ENCODE measurements at regions not wholly inside any gene's neighbourhood (a gene's known extent, or its start where the extent isn't known, plus 50 kb on each side); places are given as distances from the start of the nearest gene placed in this dataset.

DNA sequence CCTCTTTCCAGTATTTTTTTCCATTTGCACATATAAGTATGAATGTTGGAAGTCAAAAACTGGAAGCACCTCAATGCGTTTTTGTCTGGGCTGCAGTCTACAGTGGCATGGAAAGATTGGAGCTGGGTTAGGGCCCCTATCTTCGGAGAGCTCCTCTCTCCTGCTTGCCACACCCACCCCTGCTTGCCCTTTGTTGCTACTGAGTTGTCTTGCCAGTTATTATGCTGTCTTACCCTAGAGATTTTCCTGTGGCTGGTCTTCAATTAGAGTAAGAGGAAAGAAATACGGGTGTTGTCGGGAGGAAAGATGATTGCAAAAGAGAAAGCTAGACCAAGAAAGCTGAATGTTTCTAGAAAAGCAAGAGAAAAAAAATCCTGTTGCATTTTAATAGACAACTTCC is 228.9 kb upstream of the CELF2 start:
- H3K4me1 Mint-ChIP-seq, result peaks cover 4% of the 10 kb centered on the region
- peaks cover 2% of the 10 kb centered on the region for H3K36me3 Mint-ChIP-seq (ENCODE audit: low read depth)
- ATAC-seq, result no peak
- no peak for DNase-seq
- peaks cover 21% of the 10 kb centered on the region for H3K27me3 Mint-ChIP-seq
- no peaks in the 10 kb centered on the region for H3K9me3 ChIP-seq (ENCODE audit: control insufficient read depth, low read length, poor library complexity, severe bottlenecking)
- H3K4me3 Mint-ChIP-seq, result no peak overlapping the region
- no peak overlapping the region for H3K27ac Mint-ChIP-seq

DNA sequence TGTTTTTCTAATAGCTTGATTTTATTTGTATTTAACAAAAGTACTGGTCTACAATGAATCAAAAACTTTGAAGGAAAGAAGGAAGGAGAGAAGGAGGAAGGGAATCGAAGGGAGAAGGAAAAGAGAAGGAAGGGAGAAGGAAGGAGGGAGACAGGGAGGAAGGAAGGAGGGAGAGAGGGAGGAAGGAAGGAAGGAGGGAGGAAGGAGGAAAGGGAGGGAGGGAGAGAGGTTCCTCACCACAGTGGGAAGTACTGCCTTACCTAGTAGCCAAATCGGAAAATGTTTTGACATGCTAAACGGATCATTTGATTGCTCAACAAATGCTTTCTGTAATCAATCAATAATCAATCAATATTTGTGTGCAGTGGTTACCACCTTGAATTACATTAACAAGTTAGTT is 225.8 kb upstream of the CELF2 start:
- ATAC-seq, result no peak
- H3K4me1 Mint-ChIP-seq, result peaks cover 2% of the 10 kb centered on the region
- H3K36me3 Mint-ChIP-seq (ENCODE audit: low read depth), result peaks cover 4% of the 10 kb centered on the region
- H3K27ac Mint-ChIP-seq, result no peak overlapping the region
- no peaks in the 10 kb centered on the region for H3K9me3 ChIP-seq (ENCODE audit: control insufficient read depth, low read length, poor library complexity, severe bottlenecking)
- H3K4me3 Mint-ChIP-seq, result no peak overlapping the region
- peaks cover 40% of the 10 kb centered on the region for H3K27me3 Mint-ChIP-seq
- DNase-seq, result no peak

DNA sequence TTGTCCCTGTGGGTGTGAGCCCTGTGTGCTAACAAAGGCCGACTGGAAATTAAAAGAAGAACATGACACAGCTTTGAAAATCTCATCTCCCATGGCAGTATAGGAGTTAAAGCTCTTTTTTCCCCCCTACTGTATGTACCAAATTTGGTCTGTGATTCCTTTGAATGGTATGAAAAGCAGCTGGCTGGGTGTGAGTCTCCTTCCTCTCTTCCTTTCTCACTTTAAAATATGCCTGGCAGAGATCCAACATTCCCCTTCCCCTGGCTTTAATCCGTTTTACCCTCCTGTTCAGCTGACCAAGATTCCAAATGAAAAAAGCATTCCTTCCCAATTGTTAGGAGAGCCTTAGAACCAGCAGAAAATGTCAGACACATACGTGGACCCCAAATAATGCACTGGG is 225.0 kb upstream of the CELF2 start:
- Mint-ChIP-seq H3K4me1 (peaks cover 2% of the 10 kb centered on the region), H3K4me3 (no peak overlapping the region), H3K36me3 (ENCODE audit: low read depth) (peaks cover 4% of the 10 kb centered on the region), H3K27me3 (peaks cover 49% of the 10 kb centered on the region), H3K27ac (no peak overlapping the region)
- H3K9me3 ChIP-seq (ENCODE audit: control insufficient read depth, low read length, poor library complexity, severe bottlenecking), result no peaks in the 10 kb centered on the region
- no peak for DNase-seq
- ATAC-seq, result no peak

DNA sequence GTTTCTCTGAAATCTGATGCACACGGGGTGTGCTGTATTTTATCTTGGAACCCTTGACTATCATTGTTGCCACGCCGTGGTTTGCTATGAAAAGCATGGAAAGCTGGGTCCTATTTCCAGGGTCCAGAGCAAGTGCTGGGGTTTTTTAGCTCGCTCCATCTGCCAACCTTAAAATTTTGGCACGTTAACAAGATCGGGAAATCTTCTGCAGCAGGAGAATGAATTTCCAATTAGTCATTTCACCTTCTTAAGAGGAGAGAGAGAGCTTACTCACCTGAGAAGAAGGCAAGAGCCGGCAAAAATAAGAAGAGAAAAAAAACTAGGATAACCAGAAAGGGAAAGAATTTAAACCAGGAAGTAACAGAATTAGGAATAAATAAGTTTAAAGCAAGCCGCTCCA is 223.6 kb upstream of the CELF2 start:
- H3K27ac Mint-ChIP-seq, result no peak overlapping the region
- ATAC-seq, result no peak
- H3K4me1 Mint-ChIP-seq, result peaks cover 2% of the 10 kb centered on the region
- no peak for DNase-seq
- H3K27me3 Mint-ChIP-seq, result peaks cover 56% of the 10 kb centered on the region
- H3K9me3 ChIP-seq (ENCODE audit: control insufficient read depth, low read length, poor library complexity, severe bottlenecking), result no peaks in the 10 kb centered on the region
- H3K36me3 Mint-ChIP-seq (ENCODE audit: low read depth), result peaks cover 6% of the 10 kb centered on the region
- no peak overlapping the region for H3K4me3 Mint-ChIP-seq

DNA sequence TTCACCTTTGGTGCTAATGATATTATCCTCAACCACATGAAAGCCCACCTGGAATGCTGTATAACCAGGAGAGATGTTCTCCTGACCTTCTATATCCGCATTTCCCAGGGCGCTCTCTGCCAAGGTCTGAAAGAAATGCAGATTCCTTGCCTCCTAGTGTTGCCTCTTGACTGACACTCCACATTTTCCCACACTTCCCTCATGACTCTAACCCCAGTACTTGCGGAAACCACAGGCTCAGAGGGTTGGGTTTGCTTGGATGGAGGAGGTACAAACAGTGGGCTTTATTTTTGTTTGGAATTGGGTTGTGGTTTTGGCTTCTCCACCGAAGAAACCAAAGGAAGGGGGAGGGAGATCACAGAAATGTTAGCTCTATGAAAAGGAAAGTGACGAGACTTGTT is 222.9 kb upstream of the CELF2 start:
- peaks cover 6% of the 10 kb centered on the region for H3K36me3 Mint-ChIP-seq (ENCODE audit: low read depth)
- no peaks in the 10 kb centered on the region for H3K9me3 ChIP-seq (ENCODE audit: control insufficient read depth, low read length, poor library complexity, severe bottlenecking)
- ATAC-seq, result no peak
- no peak overlapping the region for H3K4me3 Mint-ChIP-seq
- no peak for DNase-seq
- peaks cover 2% of the 10 kb centered on the region for H3K4me1 Mint-ChIP-seq
- H3K27ac Mint-ChIP-seq, result no peak overlapping the region
- H3K27me3 Mint-ChIP-seq, result peaks cover 56% of the 10 kb centered on the region

DNA sequence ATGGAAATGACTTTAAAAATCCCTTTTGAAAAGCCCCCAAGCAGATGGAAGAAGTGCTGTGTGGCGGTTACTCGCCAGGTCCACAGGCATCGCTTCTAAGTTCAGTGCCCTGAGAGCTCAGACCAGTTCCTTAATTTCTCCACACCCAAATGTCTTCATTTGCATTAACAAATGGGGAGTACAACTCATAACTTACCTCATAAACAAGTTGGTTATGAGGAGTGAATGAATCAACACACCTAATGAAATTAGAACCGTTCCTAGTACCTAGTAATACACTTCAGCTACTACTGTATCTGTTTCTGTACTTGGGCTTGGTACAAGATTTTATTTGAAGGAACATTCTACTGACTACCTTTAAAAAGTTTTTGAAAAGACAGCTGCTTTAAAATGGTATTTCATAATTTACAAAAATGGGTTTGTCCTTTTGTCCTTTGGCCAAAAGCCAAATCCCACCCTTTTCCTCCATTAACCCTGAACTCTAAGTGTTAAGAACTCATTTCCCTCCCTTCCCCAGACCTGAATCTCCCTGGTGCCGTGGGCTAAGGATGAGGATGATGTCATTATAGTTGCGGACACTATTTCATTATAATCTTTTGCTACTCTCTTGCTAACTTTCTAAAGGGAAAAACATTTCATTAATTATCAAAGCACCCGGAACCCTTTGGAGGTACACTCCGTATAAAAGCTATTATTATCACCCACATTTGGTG is 221.5 kb upstream of the CELF2 start:
- ATAC-seq (no peak), DNase-seq (no peak)
- H3K9me3 ChIP-seq (ENCODE audit: control insufficient read depth, low read length, poor library complexity, severe bottlenecking), result no peaks in the 10 kb centered on the region
- Mint-ChIP-seq H3K4me1 (peaks cover 2% of the 10 kb centered on the region), H3K27me3 (peaks cover 56% of the 10 kb centered on the region), H3K4me3 (no peak overlapping the region), H3K27ac (no peak overlapping the region), H3K36me3 (ENCODE audit: low read depth) (peaks cover 6% of the 10 kb centered on the region)

DNA sequence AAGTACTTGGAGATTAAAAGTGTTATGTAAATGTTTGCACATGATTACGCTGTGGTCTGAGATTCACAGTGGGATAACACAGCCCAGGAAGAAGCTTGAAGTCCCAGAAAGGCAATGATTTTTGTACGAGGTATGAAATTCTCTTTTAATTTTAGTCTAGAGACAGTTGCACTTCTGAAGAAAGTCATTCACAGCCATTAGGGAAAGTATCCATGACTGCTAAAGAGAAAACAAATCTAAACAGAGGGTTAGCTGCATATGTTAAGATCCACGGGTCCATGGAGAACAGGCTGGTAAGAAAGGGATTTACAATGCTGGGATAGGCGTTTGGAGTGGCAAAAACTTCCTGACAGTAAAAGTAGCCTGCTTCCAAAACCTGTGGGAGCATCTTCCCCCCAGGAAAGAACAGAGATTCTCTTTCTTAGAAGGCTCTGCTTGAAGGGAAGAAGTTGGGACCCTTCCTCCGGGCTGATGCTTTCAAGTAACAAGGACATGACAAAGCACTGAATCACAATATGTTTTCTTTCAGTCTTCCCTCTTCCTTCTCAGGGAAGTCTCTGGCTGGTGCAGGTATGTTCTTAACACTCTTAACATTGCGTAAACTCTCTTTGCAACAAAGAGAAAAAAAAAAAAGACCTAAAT is 220.8 kb upstream of the CELF2 start:
- Mint-ChIP-seq H3K27ac (no peak overlapping the region), H3K27me3 (peaks cover 51% of the 10 kb centered on the region), H3K4me3 (no peak overlapping the region), H3K4me1 (peaks cover 2% of the 10 kb centered on the region), H3K36me3 (ENCODE audit: low read depth) (peaks cover 6% of the 10 kb centered on the region)
- no peak for ATAC-seq
- H3K9me3 ChIP-seq (ENCODE audit: control insufficient read depth, low read length, poor library complexity, severe bottlenecking), result no peaks in the 10 kb centered on the region
- no peak for DNase-seq

DNA sequence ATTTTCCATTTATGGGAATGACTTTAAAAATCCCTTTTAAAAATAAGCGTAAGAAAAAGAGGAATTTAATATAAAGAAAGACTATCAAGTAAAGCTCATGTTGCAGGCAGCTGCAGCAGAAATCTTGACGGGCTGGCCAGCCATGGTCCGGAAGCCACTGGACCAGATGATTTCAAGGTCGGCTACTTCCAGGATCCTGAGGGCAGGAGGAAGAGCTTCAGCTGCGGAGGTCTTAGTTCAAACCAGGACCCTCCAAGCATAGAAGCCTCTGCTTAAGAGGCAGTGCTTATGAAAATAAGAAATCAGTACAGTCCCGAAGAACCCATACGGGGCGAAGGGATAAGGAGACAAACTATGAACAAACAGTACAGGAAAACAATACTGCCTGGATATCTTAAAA is 220.2 kb upstream of the CELF2 start:
- H3K4me3 Mint-ChIP-seq, result no peak overlapping the region
- H3K36me3 Mint-ChIP-seq (ENCODE audit: low read depth), result peaks cover 6% of the 10 kb centered on the region
- no peak for DNase-seq
- H3K27me3 Mint-ChIP-seq, result peaks cover 45% of the 10 kb centered on the region
- H3K9me3 ChIP-seq (ENCODE audit: control insufficient read depth, low read length, poor library complexity, severe bottlenecking), result no peaks in the 10 kb centered on the region
- ATAC-seq, result no peak
- H3K27ac Mint-ChIP-seq, result no peak overlapping the region
- peaks cover 2% of the 10 kb centered on the region for H3K4me1 Mint-ChIP-seq

DNA sequence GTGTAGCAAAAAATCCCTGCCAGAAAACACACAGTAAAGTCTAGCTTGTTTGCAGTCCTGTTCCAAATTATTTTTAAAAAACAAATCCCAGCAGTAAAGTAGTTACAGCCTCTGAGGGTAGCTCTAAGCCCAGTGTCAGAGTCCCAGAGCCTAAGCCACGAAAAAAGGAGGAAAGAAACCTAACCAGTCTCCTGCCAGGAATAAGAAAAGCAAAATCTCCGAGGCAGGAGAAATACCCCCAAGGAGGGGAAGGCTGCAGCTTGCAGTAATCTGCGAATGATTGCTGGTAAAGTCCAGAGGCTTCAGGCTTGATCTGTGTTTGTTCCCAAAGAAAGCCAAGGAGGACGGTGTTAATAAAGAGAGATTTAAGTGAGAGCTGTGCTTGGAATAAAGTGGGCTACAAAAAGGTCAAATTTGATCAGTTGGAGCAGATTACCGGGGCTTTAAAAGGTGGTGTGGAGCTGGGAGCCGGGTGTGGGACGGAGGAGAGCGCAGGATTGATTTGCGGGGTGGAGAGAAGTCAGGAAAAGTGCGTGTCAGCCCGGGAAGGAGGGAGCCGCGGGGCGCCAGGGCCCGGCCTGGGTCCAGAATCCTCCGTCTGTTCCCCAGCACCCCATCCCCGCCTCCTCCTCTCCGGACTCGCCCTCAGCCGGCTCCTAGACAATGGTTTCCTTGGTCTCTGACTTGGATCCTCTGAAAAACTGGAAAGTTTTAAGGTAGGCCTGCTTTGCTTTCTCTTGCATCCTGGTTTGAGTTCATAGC is 219.4 kb upstream of the CELF2 start:
- H3K27ac Mint-ChIP-seq, result no peak overlapping the region
- peaks cover 4% of the 10 kb centered on the region for H3K36me3 Mint-ChIP-seq (ENCODE audit: low read depth)
- DNase-seq, result no peak
- H3K27me3 Mint-ChIP-seq, result peaks cover 38% of the 10 kb centered on the region
- H3K9me3 ChIP-seq (ENCODE audit: control insufficient read depth, low read length, poor library complexity, severe bottlenecking), result no peaks in the 10 kb centered on the region
- no peak for ATAC-seq
- H3K4me3 Mint-ChIP-seq, result no peak overlapping the region
- H3K4me1 Mint-ChIP-seq, result peaks cover 2% of the 10 kb centered on the region

DNA sequence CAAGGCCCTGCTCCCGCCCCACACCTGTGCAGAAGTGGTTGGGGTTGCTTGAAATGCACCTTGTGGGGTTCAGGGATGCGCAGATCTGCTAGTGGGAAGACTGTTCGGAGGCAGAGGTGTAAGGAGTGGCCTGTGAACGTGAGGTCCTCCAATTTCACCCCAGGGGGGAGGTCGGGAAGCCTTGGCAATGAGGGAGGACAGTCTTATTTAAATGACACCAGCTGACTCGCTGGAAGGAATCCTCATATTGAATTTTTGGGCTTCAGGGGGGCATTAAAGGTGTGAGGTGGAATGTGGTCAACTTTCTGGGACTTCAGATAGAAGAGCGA is 218.8 kb upstream of the CELF2 start:
- H3K27ac Mint-ChIP-seq, result no peak overlapping the region
- no peaks in the 10 kb centered on the region for H3K9me3 ChIP-seq (ENCODE audit: control insufficient read depth, low read length, poor library complexity, severe bottlenecking)
- H3K4me1 Mint-ChIP-seq, result peaks cover 2% of the 10 kb centered on the region
- H3K27me3 Mint-ChIP-seq, result peaks cover 38% of the 10 kb centered on the region
- H3K4me3 Mint-ChIP-seq, result no peak overlapping the region
- H3K36me3 Mint-ChIP-seq (ENCODE audit: low read depth), result peaks cover 4% of the 10 kb centered on the region
- no peak for DNase-seq
- no peak for ATAC-seq

DNA sequence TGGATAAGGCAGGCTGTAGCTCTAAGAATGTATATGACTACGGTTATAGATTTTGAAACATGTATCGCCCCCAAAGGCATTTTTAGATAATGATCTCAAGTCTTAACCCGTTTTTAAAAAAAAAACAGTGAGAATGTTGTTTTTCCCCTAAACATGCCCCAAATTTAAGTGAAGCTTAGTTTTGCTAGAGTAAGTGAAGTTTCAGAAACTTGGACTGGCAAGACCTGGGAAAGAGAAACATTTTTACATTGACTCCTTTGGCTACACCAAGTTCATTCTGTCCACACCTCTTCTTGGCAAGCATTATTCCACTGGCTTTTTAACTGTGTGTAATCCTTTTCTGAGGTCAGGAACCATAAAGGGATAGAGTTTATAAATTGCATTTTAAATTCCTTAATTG is 216.7 kb upstream of the CELF2 start:
- Mint-ChIP-seq H3K4me3 (no peak overlapping the region), H3K4me1 (no peaks in the 10 kb centered on the region), H3K27me3 (peaks cover 24% of the 10 kb centered on the region), H3K27ac (no peak overlapping the region), H3K36me3 (ENCODE audit: low read depth) (peaks cover 2% of the 10 kb centered on the region)
- H3K9me3 ChIP-seq (ENCODE audit: control insufficient read depth, low read length, poor library complexity, severe bottlenecking), result no peaks in the 10 kb centered on the region
- no peak for DNase-seq
- no peak for ATAC-seq

DNA sequence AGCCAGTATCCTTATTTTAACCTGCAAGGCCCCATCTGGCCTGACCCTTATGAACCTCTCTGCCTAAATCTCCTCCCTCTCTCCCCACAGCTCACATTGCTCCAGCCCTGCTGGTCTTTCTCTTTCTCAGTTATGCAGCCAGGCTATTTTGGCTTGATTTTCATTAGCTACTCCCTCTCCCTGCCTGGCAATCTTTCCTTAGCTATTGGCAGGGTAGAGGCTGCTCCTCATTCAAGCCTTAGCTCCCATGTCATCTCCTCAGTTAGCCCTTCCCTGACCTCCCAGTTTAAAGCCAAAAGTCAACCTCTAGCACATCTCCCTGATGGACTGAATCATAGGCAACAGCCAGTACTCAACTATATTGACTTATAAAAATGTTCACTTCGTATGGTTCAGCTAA is 214.4 kb upstream of the CELF2 start:
- H3K4me1 Mint-ChIP-seq, result no peaks in the 10 kb centered on the region
- no peak overlapping the region for H3K4me3 Mint-ChIP-seq
- ATAC-seq (no peak), DNase-seq (no peak)
- H3K36me3 Mint-ChIP-seq (ENCODE audit: low read depth), result peaks cover 2% of the 10 kb centered on the region
- no peak overlapping the region for H3K27ac Mint-ChIP-seq
- H3K27me3 Mint-ChIP-seq, result peaks cover 6% of the 10 kb centered on the region
- H3K9me3 ChIP-seq (ENCODE audit: control insufficient read depth, low read length, poor library complexity, severe bottlenecking), result no peaks in the 10 kb centered on the region

DNA sequence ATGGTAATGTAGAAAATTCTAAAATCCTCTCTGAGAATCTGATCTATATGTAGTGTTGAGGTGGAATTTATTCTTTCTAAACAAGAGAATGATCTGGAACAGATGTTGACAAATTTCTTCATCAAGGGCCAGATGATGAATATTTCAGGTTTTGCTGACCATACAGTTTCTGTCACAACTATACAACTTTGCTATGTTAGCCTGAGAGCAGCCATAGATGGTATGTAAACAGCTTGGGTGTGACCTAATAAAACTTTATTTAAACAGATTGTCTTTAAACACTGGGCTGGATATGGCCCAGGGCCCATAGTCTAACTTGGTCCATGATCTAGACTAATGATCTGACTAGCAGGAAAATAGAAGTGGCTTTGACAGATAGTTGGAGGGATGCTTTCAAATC is 213.6 kb upstream of the CELF2 start:
- Mint-ChIP-seq H3K36me3 (ENCODE audit: low read depth) (no peaks in the 10 kb centered on the region), H3K4me3 (no peak overlapping the region), H3K4me1 (no peaks in the 10 kb centered on the region), H3K27me3 (peaks cover 7% of the 10 kb centered on the region), H3K27ac (no peak overlapping the region)
- peaks cover 2% of the 10 kb centered on the region for H3K9me3 ChIP-seq (ENCODE audit: control insufficient read depth, low read length, poor library complexity, severe bottlenecking)
- no peak for DNase-seq
- ATAC-seq, result no peak
